HEK293 (cell line): ENCODE measurements at regions not wholly inside any gene's neighbourhood (a gene's known extent, or its start where the extent isn't known, plus 50 kb on each side); places are given as distances from the start of the nearest gene placed in this dataset.

Experiments used
- CTCF ChIA-PET: fragments of 350-600 bp; formaldehyde crosslinking; extraction: SDS; loops from one replicate; lab custom pipeline; 2021; ENCODE audit warnings: antibody characterized with exemption; lab: Yijun Ruan, JAX
- POLR2A ChIA-PET: fragments of 300-600 bp; formaldehyde crosslinking; extraction: SDS; loops from one replicate; lab custom pipeline; 2020; ENCODE audit warnings: antibody characterized with exemption, inconsistent platforms; lab: Yijun Ruan, JAX
- H3K27ac ChIP-seq: fragments of 200-500 bp; sonication (Bioruptor generic); 2 replicates; pipeline ENCODE4 v1.5.1; 2014; ENCODE audit warnings: low read depth, low read length, control low read depth, inconsistent platforms; ENCODE audit errors: extremely low read depth
- H3K36me3 ChIP-seq, 2 experiments: fragments of 200-500 bp in 1 of 2; sonication (Bioruptor generic) in 1 of 2; 1 replicate in 1 of 2; 2 replicates in 1 of 2; pipeline ENCODE4 v1.5.1; 2014 to 2017; ENCODE audit warnings: inconsistent platforms in 2 of 2, low read length in 2 of 2; ENCODE audit not compliant: control insufficient read depth in 2 of 2, insufficient read depth in 1 of 2
- H3K4me1 ChIP-seq: fragments of 200-500 bp; sonication (Bioruptor generic); 2 replicates; pipeline ENCODE4 v1.5.1; 2014; ENCODE audit warnings: mild to moderate bottlenecking, low read length, inconsistent platforms; ENCODE audit not compliant: control insufficient read depth, insufficient read depth
- H3K4me3 ChIP-seq: 2 replicates; pipeline ENCODE4 v1.5.1; 2011; ENCODE audit warnings: low read depth, mild to moderate bottlenecking, control low read depth, low read length, moderate library complexity
- H3K9me3 ChIP-seq: fragments of 200-500 bp; sonication (Bioruptor generic); 2 replicates; pipeline ENCODE4 v1.5.1; 2014; ENCODE audit warnings: low read depth, low read length, inconsistent platforms; ENCODE audit not compliant: control insufficient read depth, insufficient read depth
- BCL6B ChIP-seq: fragments of 450-650 bp; formaldehyde crosslinking; IDR thresholded peaks from 2 replicates; pipeline ENCODE4 v1.5.1; 2017; ENCODE audit warnings: missing biosample characterization, missing genetic modification characterization
- OSR2 ChIP-seq: fragments of 450-650 bp; formaldehyde crosslinking; IDR thresholded peaks from 2 replicates; pipeline ENCODE4 v1.5.1; 2016; ENCODE audit warnings: missing biosample characterization, missing genetic modification characterization
- PRDM1 ChIP-seq: fragments of 450-650 bp; formaldehyde crosslinking; IDR thresholded peaks from 2 replicates; pipeline ENCODE4; 2016; ENCODE audit warnings: missing biosample characterization, missing genetic modification characterization
- REST ChIP-seq: fragments of 450-650 bp; formaldehyde crosslinking; IDR thresholded peaks from 2 replicates; pipeline ENCODE4 v1.5.1; 2016; ENCODE audit warnings: missing biosample characterization, missing genetic modification characterization
- ZBTB11 ChIP-seq: fragments of 450-650 bp; formaldehyde crosslinking; conservative IDR thresholded peaks from 2 replicates; pipeline ENCODE4 v1.5.1; 2016; ENCODE audit warnings: low read depth, missing biosample characterization, missing genetic modification characterization
- ZBTB21 ChIP-seq: fragments of 450-650 bp; formaldehyde crosslinking; IDR thresholded peaks from 2 replicates; pipeline ENCODE4 v1.5.1; 2017; ENCODE audit warnings: missing biosample characterization, missing genetic modification characterization
- ZFHX2 ChIP-seq: fragments of 450-650 bp; formaldehyde crosslinking; conservative IDR thresholded peaks from 2 replicates; pipeline ENCODE4 v1.5.1; 2016; ENCODE audit warnings: missing biosample characterization, missing genetic modification characterization
- ZNF146 ChIP-seq: fragments of 450-650 bp; formaldehyde crosslinking; IDR thresholded peaks from 2 replicates; pipeline ENCODE4 v1.5.1; 2016; ENCODE audit warnings: missing biosample characterization, missing genetic modification characterization
- ZNF184 ChIP-seq: fragments of 450-650 bp; IDR thresholded peaks from 2 replicates; pipeline ENCODE4 v1.5.1; 2018; ENCODE audit warnings: missing biosample characterization, mild to moderate bottlenecking, missing genetic modification characterization
- ZNF280C ChIP-seq: fragments of 450-650 bp; formaldehyde crosslinking; IDR thresholded peaks from 2 replicates; pipeline ENCODE4 v1.5.1; 2016; ENCODE audit warnings: missing biosample characterization, missing genetic modification characterization
- ZNF302 ChIP-seq: fragments of 450-650 bp; formaldehyde crosslinking; IDR thresholded peaks from 2 replicates; pipeline ENCODE4 v1.5.1; 2016; ENCODE audit warnings: missing biosample characterization, missing genetic modification characterization, low read depth
- ZNF324 ChIP-seq: fragments of 450-650 bp; formaldehyde crosslinking; IDR thresholded peaks from 2 replicates; pipeline ENCODE4 v1.5.1; 2016; ENCODE audit warnings: missing biosample characterization, missing genetic modification characterization
- ZNF362 ChIP-seq: fragments of 450-650 bp; formaldehyde crosslinking; IDR thresholded peaks from 2 replicates; pipeline ENCODE4 v1.5.1; 2016; ENCODE audit warnings: missing biosample characterization, missing genetic modification characterization
- ZNF510 ChIP-seq: fragments of 450-650 bp; formaldehyde crosslinking; IDR thresholded peaks from 2 replicates; pipeline ENCODE4 v1.5.1; 2018; ENCODE audit warnings: mild to moderate bottlenecking, missing genetic modification characterization, missing biosample characterization; ENCODE audit not compliant: insufficient replicate concordance
- ZNF558 ChIP-seq: fragments of 450-650 bp; formaldehyde crosslinking; IDR thresholded peaks from 2 replicates; pipeline ENCODE4 v1.5.1; 2016; ENCODE audit warnings: missing biosample characterization, missing genetic modification characterization
- ZNF561 ChIP-seq: fragments of 450-650 bp; IDR thresholded peaks from 2 replicates; pipeline ENCODE4 v1.5.1; 2018; ENCODE audit warnings: missing biosample characterization, missing genetic modification characterization, borderline replicate concordance
- ZNF585B ChIP-seq: fragments of 450-650 bp; formaldehyde crosslinking; IDR thresholded peaks from 2 replicates; pipeline ENCODE4 v1.5.1; 2016; ENCODE audit warnings: missing biosample characterization, missing genetic modification characterization
- ZNF629 ChIP-seq: fragments of 450-650 bp; formaldehyde crosslinking; IDR thresholded peaks from 2 replicates; pipeline ENCODE4 v1.5.1; 2017; ENCODE audit warnings: missing biosample characterization, missing genetic modification characterization
- ZNF707 ChIP-seq: fragments of 450-650 bp; formaldehyde crosslinking; IDR thresholded peaks from 2 replicates; pipeline ENCODE4 v1.5.1; 2016; ENCODE audit warnings: missing biosample characterization, missing genetic modification characterization
- ZNF777 ChIP-seq: fragments of 450-650 bp; formaldehyde crosslinking; IDR thresholded peaks from 2 replicates; pipeline ENCODE4 v1.5.1; 2017; ENCODE audit warnings: missing biosample characterization, missing genetic modification characterization, borderline replicate concordance

- ChIA-PET CTCF (interaction anchor here (0.6 to 2.1 kb wide), 2 partner anchors 36 to 219 kb away, joined by 3 to 8 read pairs; no protein-coding TSS in a partner anchor), POLR2A (no interaction called here)
- H3K4me3 ChIP-seq, result no peak overlapping the region
- no peak overlapping the region for H3K27ac ChIP-seq
- peak; percentile 43; the same call in 1 of the 2 replicates for TF ChIP-seq ZBTB21 (tag by site-specific recombination)
- TF ChIP-seq ZNF561 (tag by site-specific recombination), result no peak
- H3K36me3 ChIP-seq, result no peaks in the 10 kb centered on the region
- H3K9me3 ChIP-seq, result no peaks in the 10 kb centered on the region
- no peaks in the 10 kb centered on the region for H3K4me1 ChIP-seq
Measured at GRCh38 chr3:115436767-115437301, 186.5 kb upstream of the GAP43 start.

- ChIA-PET CTCF (no interaction called here), POLR2A (no interaction called here)
- Histone ChIP-seq H3K36me3 (no peaks in the 10 kb centered on the region), H3K4me3 (no peak overlapping the region), H3K27ac (no peak overlapping the region), H3K9me3 (no peaks in the 10 kb centered on the region), H3K4me1 (no peaks in the 10 kb centered on the region)
- TF ChIP-seq ZNF558, result no peak
- TF ChIP-seq ZNF184, result no peak
- TF ChIP-seq ZNF585B (tag by site-specific recombination), result no peak
- no peak for TF ChIP-seq ZNF324 (tag by site-specific recombination)
- TF ChIP-seq ZBTB11 (tag by site-specific recombination), result no peak
- no peak for TF ChIP-seq ZFHX2
- TF ChIP-seq ZNF777 (tag by site-specific recombination), result no peak
- TF ChIP-seq ZNF146 (tag by site-specific recombination), result no peak
- TF ChIP-seq ZNF280C, result no peak
- no peak for TF ChIP-seq ZNF707 (tag by site-specific recombination)
- no peak for TF ChIP-seq BCL6B
- no peak for TF ChIP-seq REST (tag by site-specific recombination)
- TF ChIP-seq ZNF362 (tag by site-specific recombination), result no peak
- no peak for TF ChIP-seq ZNF510 (tag by site-specific recombination)
- no peak for TF ChIP-seq PRDM1 (tag by site-specific recombination)
- no peak for TF ChIP-seq OSR2
- TF ChIP-seq ZNF629 (tag by site-specific recombination), result no peak
- no peak for TF ChIP-seq ZNF302 (tag by site-specific recombination)
Measured at GRCh38 chr3:115438799-115439198, 184.5 kb upstream of the GAP43 start.
